GM03348 (cell line): ENCODE measurements at regions not wholly inside any gene's neighbourhood (a gene's known extent, or its start where the extent isn't known, plus 50 kb on each side); places are given as distances from the start of the nearest gene placed in this dataset.

ENCODE experiments used
- DNase-seq: peaks from one replicate; pipeline ENCODE4 v3.0.0; 2012; ENCODE audit warnings: low spot score

GRCh38 chr20:62562831-62563230 is 79.5 kb upstream of the SLCO4A1 start:
- no peak for DNase-seq

- no peak for DNase-seq
Observed at GRCh38 chr20:62563561-62563960, 78.7 kb upstream of the SLCO4A1 start.

GRCh38 chr20:62564456-62565245 is 77.7 kb upstream of the SLCO4A1 start:
- no peak for DNase-seq

GRCh38 chr20:62566266-62566665 is 76.0 kb upstream of the SLCO4A1 start:
- no peak for DNase-seq

- no peak for DNase-seq
Observed at GRCh38 chr20:62566771-62567170, 75.5 kb upstream of the SLCO4A1 start.

GRCh38 chr20:62567246-62568044 is 74.9 kb upstream of the SLCO4A1 start:
- DNase-seq = no peak

GRCh38 chr20:62568045-62568389 is 74.3 kb upstream of the SLCO4A1 start:
- DNase-seq = no peak

GRCh38 chr20:62569615-62570014 is 72.7 kb upstream of the SLCO4A1 start:
- DNase-seq = no peak

- no peak for DNase-seq
Observed at GRCh38 chr20:62570403-62570802, 71.9 kb upstream of the SLCO4A1 start.

GRCh38 chr20:62570897-62571668 is 71.2 kb upstream of the SLCO4A1 start:
- no peak for DNase-seq

- DNase-seq = no peak
Observed at GRCh38 chr20:62571669-62572344, 70.5 kb upstream of the SLCO4A1 start.

- DNase-seq = no peak
Observed at GRCh38 chr20:62572980-62573379, 69.3 kb upstream of the SLCO4A1 start.

- DNase-seq = no peak
Observed at GRCh38 chr20:62573817-62574216, 68.5 kb upstream of the SLCO4A1 start.

- no peak for DNase-seq
Observed at GRCh38 chr20:62574230-62574993, 67.9 kb upstream of the SLCO4A1 start.

- no peak for DNase-seq
Observed at GRCh38 chr20:62575976-62576722, 66.2 kb upstream of the SLCO4A1 start.

- peak; percentile 66 for DNase-seq
Observed at GRCh38 chr20:62576815-62577489, 65.4 kb upstream of the SLCO4A1 start.

GRCh38 chr20:62577490-62577836 is 64.8 kb upstream of the SLCO4A1 start:
- no peak for DNase-seq

GRCh38 chr20:62578294-62578897 is 63.9 kb upstream of the SLCO4A1 start:
- DNase-seq = no peak

- DNase-seq = no peak
Observed at GRCh38 chr20:62580052-62580451, 62.3 kb upstream of the SLCO4A1 start.

- no peak for DNase-seq
Observed at GRCh38 chr20:62580733-62581132, 61.6 kb upstream of the SLCO4A1 start.
